GM12878 (cell line): ENCODE measurements at regions not wholly inside any gene's neighbourhood (a gene's known extent, or its start where the extent isn't known, plus 50 kb on each side); places are given as distances from the start of the nearest gene placed in this dataset.

Source experiments
- ATAC-seq: fragments of 200-7000 bp; cut with Tn5 transposase; 3 replicates; pipeline ENCODE4 v1.9.1; 2020; ENCODE audit warnings: mild to moderate bottlenecking, moderate library complexity
- BruUV-seq: library from RNA; stranded (reverse); fragments of 400-500 nt; replicated peaks from 2 replicates; lab custom pipeline; 2021; lab: Mats Ljungman, UMichigan
- CTCF ChIA-PET: fragments of 300-600 bp; sonication (Branson Sonifier 250); formaldehyde crosslinking; extraction: SDS; loops from one replicate; lab custom pipeline; 2021; ENCODE audit warnings: inconsistent platforms; lab: Yijun Ruan, JAX
- POLR2A ChIA-PET: fragments of 350-600 bp; formaldehyde crosslinking; extraction: SDS; loops from one replicate; lab custom pipeline; 2021; ENCODE audit warnings: inconsistent platforms; lab: Charles Lee
- RAD21 ChIA-PET: fragments of 300-600 bp; sonication (Branson Sonifier 250); formaldehyde crosslinking; loops from one replicate; lab custom pipeline; 2023; ENCODE audit warnings: antibody characterized with exemption; ENCODE audit not compliant: unreplicated experiment; lab: Charles Lee
- SMC1A ChIA-PET: fragments of 300-600 bp; sonication (Branson Sonifier 250); formaldehyde crosslinking; loops from one replicate; lab custom pipeline; 2023; ENCODE audit not compliant: unreplicated experiment, uncharacterized antibody; lab: Charles Lee
- DNase-seq: peaks from one replicate; pipeline ENCODE4 v3.0.0-alpha.2; 2011; ENCODE audit warnings: low read depth, low spot score
- FAIRE-seq: peaks from 3 replicates; lab custom pipeline; 2011; peaks lifted over from hg19 to GRCh38; lab: Jason Lieb, UNC
- H2AFZ ChIP-seq: 2 replicates; pipeline ENCODE4 v1.6.0; 2011; ENCODE audit warnings: low read depth, low read length, control low read depth; ENCODE audit not compliant: control insufficient read depth
- H3K27ac ChIP-seq: 2 replicates; pipeline ENCODE4 v1.5.1; 2011; ENCODE audit warnings: control low read depth; ENCODE audit not compliant: control insufficient read depth, insufficient read depth
- H3K27me3 ChIP-seq, 2 experiments: replicated peaks in 1 of 2; 2 replicates each; pipeline versions ENCODE4 v1.6.0 to v1.6.1; 2011; ENCODE audit warnings: low read length in 1 of 2; ENCODE audit not compliant: control insufficient read depth in 2 of 2, insufficient read depth in 2 of 2
- H3K36me3 ChIP-seq, 2 experiments: 2 replicates each; pipeline ENCODE4 v1.5.1; 2011; ENCODE audit warnings: low read length in 1 of 2; ENCODE audit not compliant: control insufficient read depth in 2 of 2, insufficient read depth in 2 of 2
- H3K4me1 ChIP-seq: 2 replicates; pipeline ENCODE4 v1.6.1; 2011; ENCODE audit warnings: mild to moderate bottlenecking, low read length, moderate library complexity, mixed read lengths; ENCODE audit not compliant: control insufficient read depth, insufficient read depth
- H3K4me2 ChIP-seq: 2 replicates; pipeline ENCODE4 v1.6.0; 2011; ENCODE audit warnings: control low read depth; ENCODE audit not compliant: control insufficient read depth, insufficient read depth
- H3K4me3 ChIP-seq: fragments of 200-600 bp; sonication (generic); 2 replicates; pipeline ENCODE4 v1.5.1; 2016
- H3K79me2 ChIP-seq: 2 replicates; pipeline ENCODE4 v1.6.0; 2011; ENCODE audit warnings: low read length; ENCODE audit not compliant: control insufficient read depth, insufficient read depth
- H3K9ac ChIP-seq: 2 replicates; pipeline ENCODE4 v1.8.0; 2011; ENCODE audit warnings: low read length, control low read depth, mixed read lengths; ENCODE audit not compliant: control insufficient read depth, insufficient read depth
- H3K9me3 ChIP-seq: replicated peaks from 3 replicates; pipeline ENCODE4 v1.5.1; 2011; ENCODE audit warnings: mild to moderate bottlenecking, low read length; ENCODE audit not compliant: control insufficient read depth, insufficient read depth
- H4K20me1 ChIP-seq: 2 replicates; pipeline ENCODE4 v1.6.0; 2011; ENCODE audit not compliant: control insufficient read depth, insufficient read depth
- BCL11A ChIP-seq: IDR thresholded peaks from 2 replicates; pipeline ENCODE4 v1.6.1; 2011; ENCODE audit warnings: low read depth, low read length
- CBFB ChIP-seq: IDR thresholded peaks from 2 replicates; pipeline ENCODE4 v1.6.1; 2016; ENCODE audit warnings: antibody characterized with exemption, low read depth
- CEBPZ ChIP-seq: fragments of 150-350 bp; IDR thresholded peaks from 2 replicates; pipeline ENCODE4 v1.6.1; 2016; ENCODE audit warnings: low read depth, low read length
- EGR1 ChIP-seq, 2 experiments: IDR thresholded peaks; 1 replicate in 1 of 2; 2 replicates in 1 of 2; pipeline ENCODE4 v1.6.1; 2011 to 2012; ENCODE audit warnings: low read depth in 2 of 2, low read length in 2 of 2, borderline replicate concordance in 1 of 2, mild to moderate bottlenecking in 1 of 2, moderate library complexity in 1 of 2
- POLR2AphosphoS2 ChIP-seq: IDR thresholded peaks from 2 replicates; pipeline ENCODE4 v1.6.1; 2011; ENCODE audit warnings: low read depth, mild to moderate bottlenecking, low read length, improper control_type of control experiment, moderate library complexity
- RFX5 ChIP-seq: IDR thresholded peaks from 2 replicates; pipeline ENCODE4 v1.6.1; 2011; ENCODE audit warnings: low read depth, low read length, improper control_type of control experiment
- ZBTB11 ChIP-seq: fragments of 450-650 bp; formaldehyde crosslinking; IDR thresholded peaks from 2 replicates; pipeline ENCODE4 v1.5.0; 2022; ENCODE audit warnings: mild to moderate bottlenecking, missing genetic modification characterization
- ZNF217 ChIP-seq: fragments of 450-650 bp; IDR thresholded peaks from 2 replicates; pipeline ENCODE4 v1.6.1; 2017; ENCODE audit warnings: antibody characterized with exemption, mild to moderate bottlenecking
- in situ Hi-C: fragments of 300-500 bp; cut with MboI; formaldehyde crosslinking; loops from 9 replicates; pipeline ENCODE4 v1.14.3; 2018; ENCODE audit warnings: mixed read lengths
- intact Hi-C: fragments of 100-400 bp; cut with micrococcal nuclease; formaldehyde crosslinking; loops from one replicate; pipeline ENCODE4 v1.14.2; 2022; ENCODE audit not compliant: unreplicated experiment
- TF ChIP-seq, protein P1 (sequence below): fragments of 450-650 bp; IDR thresholded peaks from 2 replicates; pipeline ENCODE4 v1.6.1; 2017; ENCODE audit warnings: low read depth, mild to moderate bottlenecking, moderate library complexity
- TF ChIP-seq, protein P2 (sequence below): IDR thresholded peaks from 2 replicates; pipeline ENCODE4 v1.6.1; 2011; ENCODE audit warnings: low read depth, low read length, improper control_type of control experiment, borderline replicate concordance
- TF ChIP-seq, protein P3 (sequence below): fragments of 450-650 bp; IDR thresholded peaks from 2 replicates; pipeline ENCODE4 v1.6.1; 2018; ENCODE audit warnings: mild to moderate bottlenecking, low read depth, moderate library complexity; ENCODE audit not compliant: partially characterized antibody

DNA sequence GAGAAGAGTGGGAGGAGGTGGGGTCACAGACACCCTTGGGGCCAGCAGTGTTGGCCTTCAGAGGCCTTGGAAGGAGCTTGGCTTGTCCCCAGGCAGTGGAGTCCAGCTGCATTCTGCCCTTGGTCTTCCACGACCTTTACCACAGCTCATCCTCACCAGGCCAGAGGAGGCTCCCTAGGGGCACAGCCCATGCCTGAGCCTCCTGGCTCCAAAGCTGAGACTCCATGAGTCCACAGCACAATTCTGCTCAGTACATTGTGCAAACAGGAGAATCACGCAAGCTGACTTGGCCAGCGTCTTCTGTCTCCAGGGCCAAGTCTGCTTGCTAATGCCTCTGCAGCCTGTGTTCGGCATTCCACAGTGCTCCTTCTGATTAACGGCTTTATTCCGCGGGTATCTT lies 337.2 kb downstream of the SMOC2 start (continued):
- TF ChIP-seq CEBPZ (no peak), ZBTB11 (no peak), BCL11A (no peak)
- TF ChIP-seq, protein P1, sequence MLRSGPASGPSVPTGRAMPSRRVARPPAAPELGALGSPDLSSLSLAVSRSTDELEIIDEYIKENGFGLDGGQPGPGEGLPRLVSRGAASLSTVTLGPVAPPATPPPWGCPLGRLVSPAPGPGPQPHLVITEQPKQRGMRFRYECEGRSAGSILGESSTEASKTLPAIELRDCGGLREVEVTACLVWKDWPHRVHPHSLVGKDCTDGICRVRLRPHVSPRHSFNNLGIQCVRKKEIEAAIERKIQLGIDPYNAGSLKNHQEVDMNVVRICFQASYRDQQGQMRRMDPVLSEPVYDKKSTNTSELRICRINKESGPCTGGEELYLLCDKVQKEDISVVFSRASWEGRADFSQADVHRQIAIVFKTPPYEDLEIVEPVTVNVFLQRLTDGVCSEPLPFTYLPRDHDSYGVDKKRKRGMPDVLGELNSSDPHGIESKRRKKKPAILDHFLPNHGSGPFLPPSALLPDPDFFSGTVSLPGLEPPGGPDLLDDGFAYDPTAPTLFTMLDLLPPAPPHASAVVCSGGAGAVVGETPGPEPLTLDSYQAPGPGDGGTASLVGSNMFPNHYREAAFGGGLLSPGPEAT: no peak

DNA sequence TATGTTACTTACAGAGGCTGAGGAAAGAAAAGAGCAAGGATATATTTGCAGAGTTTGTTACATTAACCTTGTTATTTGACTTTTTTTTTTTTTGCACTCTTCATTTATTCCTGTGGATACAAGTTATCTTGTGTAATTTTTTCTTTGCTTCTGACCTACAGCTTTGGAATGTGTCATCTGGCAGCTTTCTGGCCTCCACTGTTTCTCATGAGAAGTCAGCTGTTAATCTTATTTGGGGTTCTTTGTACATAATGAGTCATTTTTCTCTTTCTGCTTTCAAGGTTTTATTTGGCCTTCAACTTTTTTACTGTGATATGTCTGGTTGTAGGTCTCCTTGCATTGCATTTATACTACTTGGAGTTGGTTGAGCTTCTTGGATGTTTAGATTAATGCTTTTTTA lies 333.4 kb downstream of the SMOC2 start:
- H3K27me3 ChIP-seq: no peaks in the 10 kb centered on the region
- no peaks in the 10 kb centered on the region for H3K79me2 ChIP-seq
- DNase-seq (no peak), FAIRE-seq (no peak), ATAC-seq (no peak)
- no peak overlapping the region for H2AFZ ChIP-seq
- H3K4me2 ChIP-seq: no peak overlapping the region
- CTCF ChIA-PET: no interaction called here
- no TSS peak for BruUV-seq
- in situ Hi-C loops: no loop called here
- H3K4me1 ChIP-seq: no peaks in the 10 kb centered on the region
- intact Hi-C loops: no loop called here
- H3K9ac ChIP-seq: no peak overlapping the region
- RAD21 ChIA-PET: no interaction called here
- SMC1A ChIA-PET: no interaction called here
- no peaks in the 10 kb centered on the region for H3K36me3 ChIP-seq
- H3K9me3 ChIP-seq: no peaks in the 10 kb centered on the region
- H3K4me3 ChIP-seq: no peak overlapping the region
- no peak overlapping the region for H3K27ac ChIP-seq
- POLR2A ChIA-PET: no interaction called here
- no peaks in the 10 kb centered on the region for H4K20me1 ChIP-seq
- TF ChIP-seq EGR1 (IDR thresholded peaks at IDR 0.05; ENCODE audit: borderline replicate concordance in 1 of 2, low read depth in 2 of 2, low read length in 2 of 2): no peak
- TF ChIP-seq, protein P2, sequence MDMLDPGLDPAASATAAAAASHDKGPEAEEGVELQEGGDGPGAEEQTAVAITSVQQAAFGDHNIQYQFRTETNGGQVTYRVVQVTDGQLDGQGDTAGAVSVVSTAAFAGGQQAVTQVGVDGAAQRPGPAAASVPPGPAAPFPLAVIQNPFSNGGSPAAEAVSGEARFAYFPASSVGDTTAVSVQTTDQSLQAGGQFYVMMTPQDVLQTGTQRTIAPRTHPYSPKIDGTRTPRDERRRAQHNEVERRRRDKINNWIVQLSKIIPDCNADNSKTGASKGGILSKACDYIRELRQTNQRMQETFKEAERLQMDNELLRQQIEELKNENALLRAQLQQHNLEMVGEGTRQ: no peak
- TF ChIP-seq RFX5: no peak
- no peak for TF ChIP-seq ZNF217
- TF ChIP-seq CBFB: no peak
- TF ChIP-seq, protein P3, sequence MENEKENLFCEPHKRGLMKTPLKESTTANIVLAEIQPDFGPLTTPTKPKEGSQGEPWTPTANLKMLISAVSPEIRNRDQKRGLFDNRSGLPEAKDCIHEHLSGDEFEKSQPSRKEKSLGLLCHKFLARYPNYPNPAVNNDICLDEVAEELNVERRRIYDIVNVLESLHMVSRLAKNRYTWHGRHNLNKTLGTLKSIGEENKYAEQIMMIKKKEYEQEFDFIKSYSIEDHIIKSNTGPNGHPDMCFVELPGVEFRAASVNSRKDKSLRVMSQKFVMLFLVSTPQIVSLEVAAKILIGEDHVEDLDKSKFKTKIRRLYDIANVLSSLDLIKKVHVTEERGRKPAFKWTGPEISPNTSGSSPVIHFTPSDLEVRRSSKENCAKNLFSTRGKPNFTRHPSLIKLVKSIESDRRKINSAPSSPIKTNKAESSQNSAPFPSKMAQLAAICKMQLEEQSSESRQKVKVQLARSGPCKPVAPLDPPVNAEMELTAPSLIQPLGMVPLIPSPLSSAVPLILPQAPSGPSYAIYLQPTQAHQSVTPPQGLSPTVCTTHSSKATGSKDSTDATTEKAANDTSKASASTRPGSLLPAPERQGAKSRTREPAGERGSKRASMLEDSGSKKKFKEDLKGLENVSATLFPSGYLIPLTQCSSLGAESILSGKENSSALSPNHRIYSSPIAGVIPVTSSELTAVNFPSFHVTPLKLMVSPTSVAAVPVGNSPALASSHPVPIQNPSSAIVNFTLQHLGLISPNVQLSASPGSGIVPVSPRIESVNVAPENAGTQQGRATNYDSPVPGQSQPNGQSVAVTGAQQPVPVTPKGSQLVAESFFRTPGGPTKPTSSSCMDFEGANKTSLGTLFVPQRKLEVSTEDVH: no peak
- TF ChIP-seq POLR2AphosphoS2: no peak
